Germinal center (tissue), 1 donor: ENCODE measurements at regions not wholly inside any gene's neighbourhood (a gene's known extent, or its start where the extent isn't known, plus 50 kb on each side); places are given as distances from the start of the nearest gene placed in this dataset.

Experiments used
- DNase-seq: peaks from one replicate; pipeline ENCODE4 v3.0.0; 2012; ENCODE audit warnings: mixed read lengths, low spot score

DNA sequence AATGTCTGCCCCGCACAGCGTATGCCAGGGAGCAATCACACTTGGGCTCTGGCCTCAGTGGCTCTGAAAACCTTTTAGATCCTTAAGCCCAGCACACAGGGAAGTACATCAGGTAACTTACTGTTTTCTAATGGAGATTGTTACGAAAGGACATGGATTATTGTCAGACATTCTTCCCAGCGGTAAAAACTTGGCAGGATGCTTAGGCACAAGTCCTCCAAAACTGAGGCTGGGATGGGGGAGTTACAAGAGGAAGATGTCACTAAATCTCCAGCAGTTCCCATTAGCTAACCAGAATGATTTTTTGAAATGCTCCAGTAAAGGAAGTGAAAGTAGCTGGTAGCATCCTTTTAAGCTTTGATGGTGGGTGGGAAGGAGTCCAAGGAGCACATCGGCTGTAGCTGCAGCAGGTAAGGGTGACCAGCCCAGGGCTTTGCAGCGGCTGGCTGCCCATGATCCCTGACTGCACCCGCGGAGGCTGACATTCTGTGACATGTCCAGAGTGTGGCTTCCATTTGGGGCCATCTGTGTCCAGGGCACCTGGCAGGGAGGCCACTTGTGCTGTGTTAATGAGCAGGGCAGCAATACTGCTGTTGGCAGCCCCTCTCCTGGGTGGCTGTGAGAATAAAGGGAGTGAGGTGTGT, 165.8 kb downstream of the GADD45G start:
- peak; percentile 14 for DNase-seq

- DNase-seq = no peak
These were observed 166.4 kb downstream of the GADD45G start for GRCh38 chr9:89771205-89771604.

DNA sequence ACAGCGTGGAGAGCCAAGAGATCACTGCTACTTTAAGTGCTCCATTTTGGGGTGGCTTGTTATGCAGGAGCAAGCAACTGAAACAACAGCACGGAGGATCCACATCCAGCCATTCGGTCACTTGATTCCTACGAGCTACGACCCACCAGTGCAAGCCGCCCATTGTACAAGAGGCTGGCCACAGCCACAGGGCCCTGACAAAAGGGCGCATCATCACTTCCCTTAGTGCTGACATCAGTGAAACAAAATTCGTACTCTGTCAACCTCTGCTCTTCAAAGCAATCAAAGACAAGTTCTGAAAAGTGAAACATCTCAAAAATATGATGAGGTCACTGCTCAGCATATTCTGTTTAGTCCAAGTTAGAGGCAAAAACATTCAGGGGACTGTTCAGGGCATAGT, 168.4 kb downstream of the GADD45G start:
- no peak for DNase-seq

DNA sequence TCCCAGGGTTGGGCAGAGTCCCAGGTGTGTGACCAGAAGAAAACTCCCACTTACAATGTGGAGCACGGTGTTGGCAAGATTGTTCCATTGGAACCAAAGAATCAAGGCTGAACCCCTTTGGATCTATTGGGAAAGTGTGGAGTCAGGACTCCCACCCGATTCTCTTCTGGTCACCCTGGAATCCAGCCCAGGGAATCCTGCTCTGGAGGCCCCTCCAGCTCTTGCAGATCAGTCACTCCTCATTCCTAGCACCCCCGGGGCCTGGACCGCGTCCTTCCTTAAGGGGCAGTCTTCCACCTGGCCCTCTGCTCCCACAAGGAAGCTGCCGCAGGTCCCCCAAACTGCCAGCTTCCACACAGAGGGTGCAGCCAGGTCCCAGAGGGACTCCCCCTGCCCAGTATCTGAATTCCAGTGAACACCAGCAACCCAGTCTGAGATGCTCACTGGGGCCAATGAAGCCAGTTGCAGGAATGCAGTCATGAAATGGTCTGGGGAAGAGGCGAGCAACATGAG, 170.1 kb downstream of the GADD45G start:
- no peak for DNase-seq

DNA sequence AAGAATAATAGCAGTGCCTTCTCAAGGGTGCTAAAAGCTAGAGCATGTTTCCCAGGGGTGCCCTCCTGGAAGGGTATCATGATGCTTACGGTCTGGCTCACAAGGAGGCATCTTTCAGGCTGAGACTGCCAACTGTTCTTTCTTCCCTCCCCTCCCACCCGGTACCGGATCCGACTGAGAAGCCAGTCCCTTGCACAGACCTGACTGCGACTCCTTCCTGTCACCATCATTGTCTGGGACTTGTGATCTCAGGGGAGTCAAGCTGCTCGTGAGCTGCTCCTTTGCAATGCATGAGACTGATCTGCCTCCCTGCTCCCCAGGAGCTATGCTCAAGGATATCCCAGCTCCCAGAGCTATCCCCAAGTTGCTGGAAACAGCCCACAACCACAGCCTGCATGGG, 170.8 kb downstream of the GADD45G start:
- no peak for DNase-seq

- DNase-seq = no peak
These were observed 172.1 kb downstream of the GADD45G start for GRCh38 chr9:89776795-89777525.

DNA sequence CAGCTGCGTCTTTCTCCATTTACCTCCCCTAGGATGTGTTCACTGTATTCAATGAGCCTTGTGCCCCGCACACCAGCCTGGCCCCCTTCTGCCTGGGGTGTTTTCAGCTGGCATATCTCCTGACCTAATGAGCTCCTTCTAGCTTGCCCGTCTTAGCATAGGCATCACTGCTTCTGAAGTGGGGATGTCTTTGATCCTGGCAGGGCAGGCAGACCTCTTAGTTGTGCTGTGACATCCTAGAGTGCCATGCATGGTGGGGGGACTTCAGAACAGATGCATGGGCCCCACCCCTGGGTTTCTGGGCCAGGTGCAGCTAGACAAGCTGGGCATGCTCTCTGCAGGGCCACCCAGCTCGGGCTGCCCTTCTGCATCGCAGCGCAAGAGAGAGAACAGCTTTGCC, 172.7 kb downstream of the GADD45G start:
- no peak for DNase-seq

- DNase-seq = no peak
These were observed 173.6 kb downstream of the GADD45G start for GRCh38 chr9:89778100-89779090.

DNA sequence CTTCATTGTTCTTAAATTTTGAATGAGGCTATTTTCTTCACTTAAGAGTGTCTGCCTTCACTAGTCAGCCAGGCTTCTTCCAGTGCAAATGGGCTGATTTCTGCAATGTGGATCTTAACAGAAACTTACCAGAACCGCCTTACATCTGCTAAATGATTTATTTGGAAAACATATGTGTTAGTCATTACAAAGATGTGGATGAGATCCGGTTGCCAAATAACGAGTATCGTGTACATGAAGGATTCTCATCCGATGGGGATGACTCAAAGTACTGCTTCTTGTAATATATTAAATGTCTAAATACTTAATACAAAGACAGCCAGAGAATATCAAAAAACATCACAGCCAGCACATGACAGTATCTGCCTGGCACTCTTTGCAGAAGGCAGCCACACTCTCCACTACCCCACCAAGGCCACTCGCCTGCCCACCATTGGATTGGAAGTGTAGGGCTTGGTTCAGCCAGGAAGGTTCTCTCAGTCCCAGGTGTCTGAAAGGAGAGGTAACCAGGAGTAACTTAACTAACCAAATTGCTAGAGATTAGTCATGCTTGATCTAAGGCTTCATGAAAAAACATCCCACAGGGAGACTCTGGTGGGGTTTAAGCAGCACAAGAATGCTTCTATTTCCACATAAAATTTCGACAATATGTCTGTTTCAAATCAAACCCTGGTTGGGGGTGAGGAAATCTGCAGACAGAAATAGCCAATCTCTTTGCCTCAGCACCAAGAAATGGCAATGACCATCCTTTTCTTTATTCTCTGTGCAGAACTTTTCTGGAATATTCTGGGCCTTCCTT, 174.8 kb downstream of the GADD45G start:
- DNase-seq = no peak

- DNase-seq = no peak
These were observed 176.1 kb downstream of the GADD45G start for GRCh38 chr9:89780959-89781358.

GRCh38 chr9:89781838-89782540, 177.2 kb downstream of the GADD45G start:
- peak; percentile 47 for DNase-seq

DNA sequence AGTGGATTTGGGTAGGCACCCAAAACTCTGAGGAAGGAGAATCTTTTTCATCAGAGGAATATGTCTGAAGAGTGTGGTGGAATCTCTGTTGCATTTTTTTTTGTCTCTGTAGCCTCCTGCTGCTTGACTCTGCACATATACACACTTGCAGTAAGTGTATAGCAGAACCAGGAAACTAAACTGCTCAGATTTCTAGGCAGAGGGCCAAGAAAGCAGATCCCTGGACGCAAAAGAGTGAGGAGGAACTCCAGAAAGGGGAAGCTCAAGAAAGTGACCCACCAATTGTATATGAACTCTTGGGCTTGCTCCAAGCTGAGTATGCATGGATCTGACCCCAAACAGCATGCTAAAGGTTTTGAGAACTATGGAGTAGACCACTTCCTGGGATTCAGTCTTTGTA, 181.8 kb downstream of the GADD45G start:
- DNase-seq = no peak

DNA sequence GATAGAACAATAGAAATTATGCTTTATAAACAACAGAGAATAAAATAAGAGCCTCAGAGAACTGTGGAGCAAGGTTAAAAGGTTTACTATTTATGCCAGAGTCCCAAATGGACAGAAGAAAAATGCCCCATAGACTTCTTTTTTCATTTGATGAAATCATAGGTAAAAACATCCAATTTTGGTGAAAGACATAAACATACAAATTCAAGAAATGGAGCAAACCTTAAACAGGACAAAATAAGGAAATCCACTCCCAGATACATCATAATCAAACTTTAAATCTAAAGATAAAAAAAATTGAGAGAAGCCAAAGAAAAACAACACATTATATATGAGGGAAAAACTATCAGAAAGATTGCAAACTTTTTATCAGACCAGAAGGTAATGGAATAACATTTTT, 182.8 kb downstream of the GADD45G start:
- no peak for DNase-seq

DNA sequence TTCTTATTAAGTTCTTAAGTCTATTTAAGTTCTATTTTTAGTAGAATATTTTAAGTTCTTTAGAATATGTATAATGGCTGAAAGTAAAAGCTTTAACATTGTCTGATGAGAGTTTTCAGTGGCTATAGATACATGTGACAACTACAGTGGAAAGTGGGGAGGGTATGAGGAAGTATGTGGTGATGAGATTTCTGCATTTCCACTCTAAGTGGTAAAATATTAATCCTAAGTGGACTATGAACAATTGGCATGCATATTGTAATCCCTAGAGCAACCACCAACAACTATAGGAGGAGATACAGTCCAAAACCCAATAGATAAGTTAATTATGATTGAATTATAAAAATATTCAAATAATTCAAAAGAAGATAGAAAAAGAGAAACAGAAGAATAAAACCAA, 183.6 kb downstream of the GADD45G start:
- no peak for DNase-seq

GRCh38 chr9:89789922-89790510, 185.2 kb downstream of the GADD45G start:
- DNase-seq = no peak

DNA sequence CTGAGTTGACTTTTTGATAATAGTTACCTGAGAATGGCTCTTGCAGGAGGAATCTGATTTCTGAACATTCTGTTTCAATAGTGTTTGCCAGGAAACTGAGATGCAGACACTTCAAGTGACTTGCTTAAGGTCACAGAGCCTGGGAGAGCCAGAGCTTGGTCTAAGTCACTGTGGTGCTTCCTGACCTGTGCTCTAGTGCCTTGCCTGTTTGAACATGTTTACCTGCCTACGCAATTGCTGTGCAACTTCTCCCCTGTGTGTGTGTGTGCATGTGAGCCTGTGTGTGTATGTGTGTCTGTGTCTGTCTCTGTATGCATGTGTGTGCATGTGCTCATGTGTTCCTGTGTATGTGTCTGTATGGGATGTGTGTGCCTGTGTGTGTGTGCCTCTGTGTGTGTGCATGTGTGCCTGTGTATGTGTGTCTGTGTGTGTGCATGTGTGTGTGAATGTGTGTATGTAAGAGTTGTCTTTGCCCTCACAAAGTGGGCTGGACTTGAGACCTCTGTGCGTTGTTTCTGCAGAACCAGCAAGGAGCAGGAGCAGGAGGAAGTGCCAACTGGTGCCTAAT, 185.8 kb downstream of the GADD45G start:
- DNase-seq = no peak

DNA sequence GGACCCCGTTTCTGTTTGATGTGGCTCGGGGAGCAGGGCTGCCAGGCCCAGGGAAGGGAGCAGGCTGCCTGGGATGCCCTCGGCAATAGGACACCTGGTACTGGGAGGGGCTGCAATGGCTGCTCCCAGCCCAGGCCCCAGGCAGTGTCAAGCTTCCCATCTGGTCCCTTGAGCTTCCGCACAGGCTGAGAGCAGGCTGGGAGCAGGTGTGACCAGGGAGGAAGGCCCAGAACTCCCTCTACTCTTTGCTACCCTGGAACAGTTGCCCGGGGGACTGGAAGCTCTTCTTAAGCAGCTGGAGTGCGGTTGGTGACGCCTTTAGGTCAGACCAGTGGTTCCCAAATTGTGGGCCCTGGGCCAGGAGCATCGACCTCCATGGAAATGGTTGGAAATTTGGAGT, 186.9 kb downstream of the GADD45G start:
- DNase-seq = no peak

GRCh38 chr9:89792189-89793123, 187.6 kb downstream of the GADD45G start:
- no peak for DNase-seq

DNA sequence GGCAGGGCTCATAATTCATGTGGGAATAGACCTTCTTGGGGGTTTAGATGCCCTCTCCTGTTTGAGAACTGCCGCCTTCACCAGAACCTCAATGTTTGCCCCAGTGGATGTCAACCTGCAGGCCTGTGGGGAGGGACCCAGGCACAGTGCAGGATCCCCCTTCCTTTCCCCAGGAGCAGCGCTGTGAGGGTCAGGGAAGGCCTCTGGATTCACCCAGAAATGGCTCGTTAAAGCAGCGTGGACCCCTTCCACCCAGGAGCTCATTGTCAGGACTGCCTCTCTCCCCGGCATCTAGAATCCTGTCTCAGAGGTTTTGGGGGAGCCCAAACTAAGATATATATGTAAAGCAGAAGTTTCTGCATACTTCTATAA, 188.3 kb downstream of the GADD45G start:
- no peak for DNase-seq
